Caco-2 (cell line): ENCODE measurements at regions not wholly inside any gene's neighbourhood (a gene's known extent, or its start where the extent isn't known, plus 50 kb on each side); places are given as distances from the start of the nearest gene placed in this dataset.

ENCODE experiments used
- BruUV-seq: library from RNA; stranded (reverse); fragments of 400-500 nt; replicated peaks from 2 replicates; lab custom pipeline; 2021; lab: Mats Ljungman, UMichigan
- CTCF ChIA-PET: fragments of 300-600 bp; sonication (Branson Sonifier 250); formaldehyde crosslinking; loops from one replicate; lab custom pipeline; 2022; ENCODE audit warnings: antibody characterized with exemption; lab: Charles Lee
- POLR2A ChIA-PET: fragments of 300-600 bp; sonication (Branson Sonifier 250); formaldehyde crosslinking; loops from one replicate; lab custom pipeline; 2022; ENCODE audit warnings: antibody characterized with exemption; lab: Charles Lee
- DNase-seq, 2 experiments: peaks; one replicate each; pipeline versions ENCODE4 v3.0.0 to v3.0.0-alpha.2; 2020 to 2022
- H3K27me3 ChIP-seq: replicated peaks from 2 replicates; pipeline ENCODE4 v1.6.0; 2011; ENCODE audit warnings: low read length; ENCODE audit not compliant: control insufficient read depth, insufficient read depth
- H3K36me3 ChIP-seq: 2 replicates; pipeline ENCODE4 v1.5.1; 2011; ENCODE audit warnings: low read length; ENCODE audit not compliant: control insufficient read depth, insufficient read depth
- H3K4me1 ChIP-seq: fragments of 250-450 bp; sonication (Bioruptor Pico); 2 replicates; pipeline ENCODE4 v1.5.1; 2020; ENCODE audit warnings: mild to moderate bottlenecking
- H3K4me3 ChIP-seq: 2 replicates; pipeline ENCODE4 v1.5.1; 2011; ENCODE audit warnings: low read depth, mild to moderate bottlenecking, control low read depth, low read length
- H3K9me3 ChIP-seq: fragments of 250-450 bp; sonication (Bioruptor Pico); 2 replicates; pipeline ENCODE4 v1.5.1; 2020; ENCODE audit warnings: mild to moderate bottlenecking, moderate library complexity
- H3K27ac Mint-ChIP-seq: one replicate; pipeline ENCODE4 v1.8.0; 2022; ENCODE audit warnings: mixed read lengths; ENCODE audit not compliant: unreplicated experiment
- H3K27me3 Mint-ChIP-seq: one replicate; pipeline ENCODE4 v1.8.0; 2022; ENCODE audit warnings: mixed read lengths; ENCODE audit not compliant: insufficient read depth, unreplicated experiment
- H3K36me3 Mint-ChIP-seq: one replicate; pipeline ENCODE4 v1.8.0; 2022; ENCODE audit warnings: mild to moderate bottlenecking, mixed read lengths; ENCODE audit not compliant: insufficient read depth, unreplicated experiment
- H3K4me1 Mint-ChIP-seq: one replicate; pipeline ENCODE4 v1.8.0; 2022; ENCODE audit warnings: low read depth, mixed read lengths; ENCODE audit not compliant: unreplicated experiment
- H3K4me3 Mint-ChIP-seq: one replicate; pipeline ENCODE4 v1.8.0; 2022; ENCODE audit warnings: mild to moderate bottlenecking, moderate library complexity, mixed read lengths; ENCODE audit not compliant: unreplicated experiment
- H3K9me3 Mint-ChIP-seq: one replicate; pipeline ENCODE4 v1.8.0; 2022; ENCODE audit warnings: mixed read lengths; ENCODE audit not compliant: unreplicated experiment
- CTCF ChIP-seq, 2 experiments: fragments of 200-600 bp in 1 of 2; IDR thresholded peaks; 1 replicate in 1 of 2; 2 replicates in 1 of 2; pipeline versions ENCODE4 v1.5.1 to v1.8.0; 2011 to 2022; ENCODE audit warnings: antibody characterized with exemption in 1 of 2, control low read depth in 1 of 2, inconsistent platforms in 1 of 2, low read depth in 1 of 2, low read length in 1 of 2, mild to moderate bottlenecking in 1 of 2, moderate library complexity in 1 of 2; ENCODE audit not compliant: insufficient read depth in 1 of 2, severe bottlenecking in 1 of 2, unreplicated experiment in 1 of 2
- intact Hi-C: fragments of 100-400 bp; cut with micrococcal nuclease; formaldehyde crosslinking; loops from one replicate; pipeline ENCODE4 v1.10.0; 2022; ENCODE audit not compliant: unreplicated experiment

GRCh38 chr9:115543511-115543910 lies 425.6 kb upstream of the TNC start:
- BruUV-seq: no TSS peak
- no peaks in the 10 kb centered on the region for H3K4me1 ChIP-seq

GRCh38 chr9:115548609-115549260 lies 430.8 kb upstream of the TNC start:
- intact Hi-C loops: no loop called here
- H3K36me3 Mint-ChIP-seq: no peaks in the 10 kb centered on the region
- Histone ChIP-seq H3K4me3 (no peak overlapping the region), H3K36me3 (no peaks in the 10 kb centered on the region), H3K4me1 (no peaks in the 10 kb centered on the region), H3K27me3 (no peaks in the 10 kb centered on the region), H3K9me3 (no peaks in the 10 kb centered on the region)
- CTCF ChIA-PET: no interaction called here
- H3K9me3 Mint-ChIP-seq: no peaks in the 10 kb centered on the region
- no peak overlapping the region for H3K27ac Mint-ChIP-seq
- POLR2A ChIA-PET: no interaction called here
- no peak for DNase-seq
- no peak overlapping the region for H3K4me3 Mint-ChIP-seq
- BruUV-seq: no TSS peak
- no peak for TF ChIP-seq CTCF (IDR thresholded peaks at IDR 0.05; ENCODE audit: insufficient read depth in 1 of 2, low read depth in 1 of 2, low read length in 1 of 2, severe bottlenecking in 1 of 2, unreplicated experiment in 1 of 2)
- H3K27me3 Mint-ChIP-seq: peaks cover 7% of the 10 kb centered on the region
- H3K4me1 Mint-ChIP-seq: no peaks in the 10 kb centered on the region

More at GRCh38 chr9:115543511-115543910, 425.6 kb upstream of the TNC start:
- Mint-ChIP-seq H3K36me3 (no peaks in the 10 kb centered on the region), H3K4me3 (no peak overlapping the region), H3K4me1 (no peaks in the 10 kb centered on the region), H3K27me3 (peaks cover 9% of the 10 kb centered on the region), H3K9me3 (no peaks in the 10 kb centered on the region), H3K27ac (no peak overlapping the region)
- POLR2A ChIA-PET: no interaction called here
- DNase-seq: no peak
- TF ChIP-seq CTCF (IDR thresholded peaks at IDR 0.05; ENCODE audit: insufficient read depth in 1 of 2, low read depth in 1 of 2, low read length in 1 of 2, severe bottlenecking in 1 of 2, unreplicated experiment in 1 of 2): no peak
- Histone ChIP-seq H3K27me3 (no peaks in the 10 kb centered on the region), H3K36me3 (no peaks in the 10 kb centered on the region), H3K9me3 (peaks cover 2% of the 10 kb centered on the region; the same call in 1 of the 2 replicates), H3K4me3 (no peak overlapping the region)
- CTCF ChIA-PET: no interaction called here
- intact Hi-C loops: no loop called here

- no peak for TF ChIP-seq CTCF (IDR thresholded peaks at IDR 0.05; ENCODE audit: insufficient read depth in 1 of 2, low read depth in 1 of 2, low read length in 1 of 2, severe bottlenecking in 1 of 2, unreplicated experiment in 1 of 2)
- no peaks in the 10 kb centered on the region for H3K36me3 Mint-ChIP-seq
- H3K4me1 Mint-ChIP-seq: no peaks in the 10 kb centered on the region
- H3K9me3 Mint-ChIP-seq: peaks cover 16% of the 10 kb centered on the region
- peaks cover 13% of the 10 kb centered on the region; the same call in 1 of the 2 replicates for H3K9me3 ChIP-seq
- H3K36me3 ChIP-seq: no peaks in the 10 kb centered on the region
- no peaks in the 10 kb centered on the region for H3K27me3 ChIP-seq
- no peak overlapping the region for H3K27ac Mint-ChIP-seq
- DNase-seq: no peak
- H3K4me1 ChIP-seq: no peaks in the 10 kb centered on the region
- peaks cover 5% of the 10 kb centered on the region for H3K27me3 Mint-ChIP-seq
- no peak overlapping the region for H3K4me3 Mint-ChIP-seq
- BruUV-seq: no TSS peak
- intact Hi-C loops: no loop called here
- ChIA-PET CTCF (no interaction called here), POLR2A (no interaction called here)
- H3K4me3 ChIP-seq: no peak overlapping the region
These were observed 433.4 kb upstream of the TNC start for GRCh38 chr9:115551396-115551795.
